OCI-LY7 (cell line): ENCODE measurements at regions not wholly inside any gene's neighbourhood (a gene's known extent, or its start where the extent isn't known, plus 50 kb on each side); places are given as distances from the start of the nearest gene placed in this dataset.

Experiments used
- BruUV-seq: library from RNA; stranded (reverse); fragments of 400-500 nt; replicated peaks from 2 replicates; lab custom pipeline; 2021; lab: Mats Ljungman, UMichigan
- CTCF ChIA-PET: fragments of 300-600 bp; sonication (Branson Sonifier 250); formaldehyde crosslinking; loops from one replicate; lab custom pipeline; 2022; ENCODE audit warnings: antibody characterized with exemption; ENCODE audit not compliant: unreplicated experiment; lab: Charles Lee
- POLR2A ChIA-PET: fragments of 300-600 bp; sonication (Branson Sonifier 250); formaldehyde crosslinking; loops from one replicate; lab custom pipeline; 2022; ENCODE audit warnings: antibody characterized with exemption; lab: Charles Lee
- DNase-seq: peaks from one replicate; pipeline ENCODE4 v3.0.0-alpha.2; 2015; ENCODE audit warnings: low spot score
- H2AFZ ChIP-seq: fragments of 200-600 bp; sonication (generic), shearing (Covaris generic); 2 replicates; pipeline ENCODE4 v1.6.1; 2014; ENCODE audit warnings: mild to moderate bottlenecking, antibody characterized with exemption, low read length, moderate library complexity
- H3K27ac ChIP-seq: fragments of 200-600 bp; sonication (generic); 2 replicates; pipeline ENCODE4 v1.5.1; 2014; ENCODE audit warnings: mixed run types, low read depth, mild to moderate bottlenecking, moderate library complexity, low read length, inconsistent platforms; ENCODE audit not compliant: poor library complexity, severe bottlenecking
- H3K36me3 ChIP-seq: fragments of 200-600 bp; sonication (generic); 2 replicates; pipeline ENCODE4 v1.6.1; 2014; ENCODE audit warnings: mild to moderate bottlenecking, antibody characterized with exemption, low read length, moderate library complexity, mixed read lengths; ENCODE audit not compliant: insufficient read depth
- H3K4me1 ChIP-seq: fragments of 200-600 bp; sonication (generic); 2 replicates; pipeline ENCODE4 v1.5.1; 2014; ENCODE audit warnings: mild to moderate bottlenecking, low read length; ENCODE audit not compliant: insufficient read depth, poor library complexity, severe bottlenecking
- H3K4me2 ChIP-seq: fragments of 200-600 bp; sonication (generic); 2 replicates; pipeline ENCODE4 v1.6.1; 2014; ENCODE audit warnings: mild to moderate bottlenecking, low read length
- H3K4me3 ChIP-seq: fragments of 200-600 bp; sonication (generic); 2 replicates; pipeline ENCODE4 v1.5.1; 2014; ENCODE audit warnings: mild to moderate bottlenecking, low read depth, low read length; ENCODE audit not compliant: poor library complexity, severe bottlenecking
- H3K79me2 ChIP-seq: fragments of 200-600 bp; sonication (generic); 2 replicates; pipeline ENCODE4 v1.6.1; 2016; ENCODE audit warnings: low read depth, mild to moderate bottlenecking, low read length, moderate library complexity, mixed read lengths; ENCODE audit not compliant: insufficient read depth
- H3K9me2 ChIP-seq: fragments of 200-600 bp; sonication (generic); 2 replicates; pipeline ENCODE4 v1.6.1; 2016; ENCODE audit warnings: mild to moderate bottlenecking, low read length, mixed read lengths; ENCODE audit not compliant: insufficient read depth
- H3K9me3 ChIP-seq: fragments of 200-600 bp; sonication (generic); 2 replicates; pipeline ENCODE4 v1.6.1; 2014; ENCODE audit warnings: mild to moderate bottlenecking, mixed run types, low read length, mixed read lengths
- H4K20me1 ChIP-seq: fragments of 200-600 bp; sonication (generic); 2 replicates; pipeline ENCODE4 v1.6.1; 2014; ENCODE audit warnings: mild to moderate bottlenecking, antibody characterized with exemption, low read length, moderate library complexity, mixed read lengths; ENCODE audit not compliant: insufficient read depth
- EZH2phosphoT487 ChIP-seq: fragments of 200-600 bp; sonication (generic); IDR thresholded peaks from 2 replicates; pipeline ENCODE4 v1.6.1; 2018; ENCODE audit warnings: low read depth, borderline replicate concordance, mild to moderate bottlenecking, mixed run types, antibody characterized with exemption, low read length, moderate library complexity, mixed read lengths
- intact Hi-C: fragments of 100-400 bp; cut with micrococcal nuclease; formaldehyde crosslinking; loops from one replicate; pipeline ENCODE4 v1.10.0; 2022; ENCODE audit not compliant: unreplicated experiment
- TF ChIP-seq, protein P1 (sequence below): fragments of 200-600 bp; sonication (generic); conservative IDR thresholded peaks from 2 replicates; pipeline ENCODE4 v1.5.1; 2014; ENCODE audit warnings: mild to moderate bottlenecking, antibody characterized with exemption, low read length, moderate library complexity, mixed read lengths

DNA sequence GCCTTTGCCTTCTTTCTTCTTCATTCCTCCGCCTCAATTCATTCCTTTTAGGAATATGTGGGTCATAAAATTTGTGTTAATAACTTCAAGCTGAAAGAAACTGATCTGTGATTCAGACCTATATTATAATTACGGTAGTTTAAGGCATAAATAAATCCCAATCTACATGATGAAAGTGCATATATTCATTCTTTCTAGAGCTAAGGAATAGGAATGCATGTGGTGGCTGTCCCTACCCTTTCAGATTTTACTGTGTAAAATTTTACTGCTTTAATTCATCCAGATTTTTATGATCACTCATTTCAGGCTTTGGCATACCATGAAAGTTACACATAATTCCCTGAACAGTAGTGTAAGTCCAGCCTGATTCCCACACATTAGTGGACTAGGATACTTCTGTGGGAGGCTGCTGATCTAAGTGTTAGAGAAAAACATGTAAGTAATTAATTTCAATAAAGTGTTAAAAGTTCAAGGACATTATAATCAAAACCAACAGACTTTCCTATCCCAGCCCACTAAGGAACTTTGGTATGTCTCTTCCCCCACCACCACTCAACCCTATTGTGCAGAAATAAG, 83.1 kb downstream of the HINT1 start:
- Histone ChIP-seq H2AFZ (no peak overlapping the region), H3K4me2 (no peak overlapping the region), H3K79me2 (no peaks in the 10 kb centered on the region), H3K9me2 (no peaks in the 10 kb centered on the region), H3K4me1 (no peaks in the 10 kb centered on the region), H3K4me3 (no peak overlapping the region), H4K20me1 (no peaks in the 10 kb centered on the region), H3K36me3 (no peaks in the 10 kb centered on the region), H3K27ac (no peak overlapping the region), H3K9me3 (0 out of 2 replicates have a peak, but pooled peaks cover 5% of the 10 kb centered on the region)
- CTCF ChIA-PET: interaction anchor here (0.5 kb wide), 1 partner anchor 1027 kb away, joined by 3 read pairs; no protein-coding TSS in a partner anchor
- POLR2A ChIA-PET: no interaction called here
- TF ChIP-seq, protein P1, sequence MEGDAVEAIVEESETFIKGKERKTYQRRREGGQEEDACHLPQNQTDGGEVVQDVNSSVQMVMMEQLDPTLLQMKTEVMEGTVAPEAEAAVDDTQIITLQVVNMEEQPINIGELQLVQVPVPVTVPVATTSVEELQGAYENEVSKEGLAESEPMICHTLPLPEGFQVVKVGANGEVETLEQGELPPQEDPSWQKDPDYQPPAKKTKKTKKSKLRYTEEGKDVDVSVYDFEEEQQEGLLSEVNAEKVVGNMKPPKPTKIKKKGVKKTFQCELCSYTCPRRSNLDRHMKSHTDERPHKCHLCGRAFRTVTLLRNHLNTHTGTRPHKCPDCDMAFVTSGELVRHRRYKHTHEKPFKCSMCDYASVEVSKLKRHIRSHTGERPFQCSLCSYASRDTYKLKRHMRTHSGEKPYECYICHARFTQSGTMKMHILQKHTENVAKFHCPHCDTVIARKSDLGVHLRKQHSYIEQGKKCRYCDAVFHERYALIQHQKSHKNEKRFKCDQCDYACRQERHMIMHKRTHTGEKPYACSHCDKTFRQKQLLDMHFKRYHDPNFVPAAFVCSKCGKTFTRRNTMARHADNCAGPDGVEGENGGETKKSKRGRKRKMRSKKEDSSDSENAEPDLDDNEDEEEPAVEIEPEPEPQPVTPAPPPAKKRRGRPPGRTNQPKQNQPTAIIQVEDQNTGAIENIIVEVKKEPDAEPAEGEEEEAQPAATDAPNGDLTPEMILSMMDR: no peak
- no peak for TF ChIP-seq EZH2phosphoT487
- no TSS peak for BruUV-seq
- DNase-seq: no peak
- intact Hi-C loops: no loop called here

DNA sequence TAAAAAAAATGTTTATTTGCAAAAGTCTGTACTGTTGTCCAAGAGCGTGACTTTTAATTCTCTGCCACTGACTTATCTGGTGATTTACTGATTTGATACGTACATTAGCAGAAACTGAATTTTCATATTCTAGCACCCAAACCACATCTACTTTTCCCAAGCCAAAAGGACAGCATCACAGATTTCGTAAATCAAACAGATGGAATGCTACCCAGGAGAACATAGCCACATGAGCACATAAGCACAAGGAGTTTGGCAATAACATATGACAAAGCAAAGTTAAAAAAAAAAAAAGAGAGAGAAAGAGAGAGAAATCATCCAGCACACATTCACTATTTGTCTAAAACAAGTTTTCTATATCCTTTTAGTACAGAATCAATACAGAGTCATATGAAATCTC, 83.7 kb downstream of the HINT1 start:
- no peaks in the 10 kb centered on the region for H3K9me2 ChIP-seq
- H3K4me3 ChIP-seq: no peak overlapping the region
- H3K79me2 ChIP-seq: no peaks in the 10 kb centered on the region
- H3K4me2 ChIP-seq: no peak overlapping the region
- no peak for TF ChIP-seq EZH2phosphoT487
- TF ChIP-seq, protein P1: no peak
- ChIA-PET POLR2A (no interaction called here), CTCF (interaction anchor here (0.5 kb wide), 1 partner anchor 1026 kb away, joined by 3 read pairs; no protein-coding TSS in a partner anchor)
- no peak for DNase-seq
- H3K36me3 ChIP-seq: no peaks in the 10 kb centered on the region
- H3K27ac ChIP-seq: no peak overlapping the region
- H4K20me1 ChIP-seq: no peaks in the 10 kb centered on the region
- no peaks in the 10 kb centered on the region for H3K4me1 ChIP-seq
- H3K9me3 ChIP-seq: no peaks in the 10 kb centered on the region
- BruUV-seq: no TSS peak
- H2AFZ ChIP-seq: no peak overlapping the region
- intact Hi-C loops: no loop called here

DNA sequence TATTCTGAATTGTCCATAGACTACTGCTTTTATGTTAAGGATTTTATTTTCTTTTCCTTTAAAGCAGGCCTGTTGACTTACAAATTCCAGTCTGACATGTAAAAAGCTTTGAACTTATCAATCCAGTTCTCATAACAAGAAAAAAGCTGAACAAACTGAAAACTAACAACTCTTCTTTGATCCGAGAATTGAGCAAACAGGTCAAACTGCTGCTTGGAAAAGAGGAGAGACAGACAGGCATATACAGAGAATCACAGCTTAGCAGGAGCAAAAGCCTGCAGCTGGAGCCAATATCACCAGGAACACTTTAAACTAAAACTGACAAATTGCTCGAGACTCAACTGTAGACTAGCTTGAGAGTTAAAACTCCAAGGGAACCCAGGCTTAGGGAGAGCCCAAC, 85.8 kb downstream of the HINT1 start:
- no peaks in the 10 kb centered on the region for H3K79me2 ChIP-seq
- no peak for DNase-seq
- H2AFZ ChIP-seq: no peak overlapping the region
- no peaks in the 10 kb centered on the region for H3K36me3 ChIP-seq
- H4K20me1 ChIP-seq: no peaks in the 10 kb centered on the region
- H3K4me1 ChIP-seq: no peaks in the 10 kb centered on the region
- H3K4me3 ChIP-seq: no peak overlapping the region
- no peaks in the 10 kb centered on the region for H3K9me3 ChIP-seq
- ChIA-PET POLR2A (no interaction called here), CTCF (no interaction called here)
- H3K9me2 ChIP-seq: no peaks in the 10 kb centered on the region
- no peak overlapping the region for H3K27ac ChIP-seq
- no peak overlapping the region for H3K4me2 ChIP-seq
- intact Hi-C loops: no loop called here
- TF ChIP-seq EZH2phosphoT487: no peak
- TF ChIP-seq, protein P1: no peak
- no TSS peak for BruUV-seq
